ENCODE measurements at regions not wholly inside any gene's neighbourhood (a gene's known extent, or its start where the extent isn't known, plus 50 kb on each side); places are given as distances from the start of the nearest gene placed in this dataset.

GRCh38 chr3:152054315-152054714 lies 180.9 kb downstream of the SUCNR1 start:
- DNase-seq (ENCODE audit: low spot score), result no peak

GRCh38 chr3:152056073-152056472 lies 182.6 kb downstream of the SUCNR1 start:
- DNase-seq (ENCODE audit: low spot score), result no peak

- DNase-seq (ENCODE audit: low spot score), result no peak
Observed at GRCh38 chr3:152056481-152056880, 183.0 kb downstream of the SUCNR1 start.

GRCh38 chr3:152056987-152057386 lies 183.5 kb downstream of the SUCNR1 start:
- DNase-seq (ENCODE audit: low spot score), result no peak

- no peak for DNase-seq (ENCODE audit: low spot score)
Observed at GRCh38 chr3:152058856-152059255, 185.4 kb downstream of the SUCNR1 start.

- DNase-seq (ENCODE audit: low spot score), result no peak
Observed at GRCh38 chr3:152060701-152061100, 187.3 kb downstream of the SUCNR1 start.

- no peak for DNase-seq (ENCODE audit: low spot score)
Observed at GRCh38 chr3:152061296-152061695, 187.9 kb downstream of the SUCNR1 start.

GRCh38 chr3:152069871-152070270 lies 196.4 kb downstream of the SUCNR1 start:
- no peak for DNase-seq (ENCODE audit: low spot score)

GRCh38 chr3:152071315-152071714 lies 197.4 kb upstream of the MBNL1 start:
- no peak for DNase-seq (ENCODE audit: low spot score)

GRCh38 chr3:152071924-152072323 lies 196.8 kb upstream of the MBNL1 start:
- DNase-seq (ENCODE audit: low spot score), result no peak

GRCh38 chr3:152073267-152073666 lies 195.5 kb upstream of the MBNL1 start:
- DNase-seq (ENCODE audit: low spot score), result no peak

GRCh38 chr3:152076148-152076547 lies 192.6 kb upstream of the MBNL1 start:
- DNase-seq (ENCODE audit: low spot score), result no peak

GRCh38 chr3:152079980-152080379 lies 188.7 kb upstream of the MBNL1 start:
- DNase-seq (ENCODE audit: low spot score), result no peak

- DNase-seq (ENCODE audit: low spot score), result no peak
Observed at GRCh38 chr3:152083135-152083534, 185.6 kb upstream of the MBNL1 start.

GRCh38 chr3:152084441-152085158 lies 184.1 kb upstream of the MBNL1 start:
- DNase-seq (ENCODE audit: low spot score), result no peak

- no peak for DNase-seq (ENCODE audit: low spot score)
Observed at GRCh38 chr3:152087153-152087552, 181.6 kb upstream of the MBNL1 start.

GRCh38 chr3:152089528-152089927 lies 179.2 kb upstream of the MBNL1 start:
- no peak for DNase-seq (ENCODE audit: low spot score)

GRCh38 chr3:152091725-152092124 lies 177.0 kb upstream of the MBNL1 start:
- no peak for DNase-seq (ENCODE audit: low spot score)

- no peak for DNase-seq (ENCODE audit: low spot score)
Observed at GRCh38 chr3:152093901-152094300, 174.8 kb upstream of the MBNL1 start.

GRCh38 chr3:152094406-152094805 lies 174.3 kb upstream of the MBNL1 start:
- no peak for DNase-seq (ENCODE audit: low spot score)

- no peak for DNase-seq (ENCODE audit: low spot score)
Observed at GRCh38 chr3:152095472-152095871, 173.3 kb upstream of the MBNL1 start.

- DNase-seq (ENCODE audit: low spot score), result no peak
Observed at GRCh38 chr3:152096280-152096906, 172.3 kb upstream of the MBNL1 start.

- DNase-seq (ENCODE audit: low spot score), result no peak
Observed at GRCh38 chr3:152097120-152097519, 171.6 kb upstream of the MBNL1 start.

GRCh38 chr3:152097770-152098169 lies 171.0 kb upstream of the MBNL1 start:
- no peak for DNase-seq (ENCODE audit: low spot score)
